IMR-90 (cell line): ENCODE measurements at regions not wholly inside any gene's neighbourhood (a gene's known extent, or its start where the extent isn't known, plus 50 kb on each side); places are given as distances from the start of the nearest gene placed in this dataset.

Experiments used
- ATAC-seq: fragments of 200-7000 bp; cut with Tn5 transposase; 2 replicates; pipeline ENCODE4 v1.9.1; 2020; ENCODE audit warnings: low read depth, mild to moderate bottlenecking, moderate library complexity
- BruUV-seq: library from RNA; stranded (reverse); fragments of 400-500 nt; replicated peaks from 2 replicates; lab custom pipeline; 2021; lab: Mats Ljungman, UMichigan
- CTCF ChIA-PET: fragments of 300-600 bp; formaldehyde crosslinking; extraction: SDS; loops from one replicate; lab custom pipeline; 2021; ENCODE audit warnings: antibody characterized with exemption; lab: Yijun Ruan, JAX
- POLR2A ChIA-PET: fragments of 300-600 bp; sonication (Branson Sonifier 250); formaldehyde crosslinking; loops from one replicate; lab custom pipeline; 2022; ENCODE audit warnings: antibody characterized with exemption; ENCODE audit not compliant: unreplicated experiment; lab: Charles Lee
- DNase-seq: peaks from one replicate; pipeline ENCODE4 v3.0.0; 2013
- H2AFZ ChIP-seq: replicated peaks from 2 replicates; pipeline ENCODE3; 2013; ENCODE audit warnings: low read length, mild to moderate bottlenecking; ENCODE audit not compliant: poor library complexity
- H2AK5ac ChIP-seq: 2 replicates; pipeline ENCODE4 v1.6.1; 2013; ENCODE audit warnings: low read depth, low read length, inconsistent platforms
- H2AK9ac ChIP-seq: replicated peaks from 2 replicates; pipeline ENCODE3; 2013; ENCODE audit warnings: mild to moderate bottlenecking, low read depth, low read length, moderate library complexity; ENCODE audit not compliant: poor library complexity
- H2BK120ac ChIP-seq: 2 replicates; pipeline ENCODE4 v1.6.1; 2013; ENCODE audit warnings: low read depth, low read length, inconsistent platforms
- H2BK15ac ChIP-seq: 3 replicates; pipeline ENCODE4 v1.6.1; 2013; ENCODE audit warnings: low read depth, low read length, inconsistent platforms
- H2BK20ac ChIP-seq: 2 replicates; pipeline ENCODE4 v1.6.1; 2013; ENCODE audit warnings: low read depth, mild to moderate bottlenecking, inconsistent platforms, low read length, moderate library complexity
- H2BK5ac ChIP-seq: 2 replicates; pipeline ENCODE4 v1.6.1; 2013; ENCODE audit warnings: mild to moderate bottlenecking, low read depth, low read length, inconsistent platforms; ENCODE audit not compliant: poor library complexity, severe bottlenecking
- H3K14ac ChIP-seq: replicated peaks from 2 replicates; pipeline ENCODE4 v1.6.1; 2013; ENCODE audit warnings: low read depth, low read length, inconsistent platforms
- H3K18ac ChIP-seq: 2 replicates; pipeline ENCODE4 v1.6.1; 2013; ENCODE audit warnings: low read depth, low read length, control low read depth
- H3K23ac ChIP-seq: 2 replicates; pipeline ENCODE4 v1.6.1; 2013; ENCODE audit warnings: low read depth, low read length, inconsistent platforms
- H3K27ac ChIP-seq: 2 replicates; pipeline ENCODE4 v1.5.1; 2013; ENCODE audit warnings: mild to moderate bottlenecking, control low read depth, low read length; ENCODE audit not compliant: insufficient read depth
- H3K27me3 ChIP-seq: 2 replicates; pipeline ENCODE4 v1.6.1; 2013; ENCODE audit warnings: low read length; ENCODE audit not compliant: control insufficient read depth, insufficient read depth
- H3K36me3 ChIP-seq: 2 replicates; pipeline ENCODE4 v1.6.1; 2013; ENCODE audit warnings: low read length, mixed read lengths; ENCODE audit not compliant: control insufficient read depth, insufficient read depth
- H3K4ac ChIP-seq: 2 replicates; pipeline ENCODE4 v1.6.1; 2013; ENCODE audit warnings: low read depth, low read length, inconsistent platforms
- H3K4me1 ChIP-seq: 2 replicates; pipeline ENCODE4 v1.6.1; 2013; ENCODE audit warnings: low read length, mixed read lengths; ENCODE audit not compliant: control insufficient read depth, insufficient read depth
- H3K4me2 ChIP-seq: 2 replicates; pipeline ENCODE4 v1.6.1; 2013; ENCODE audit warnings: low read depth, mild to moderate bottlenecking, control low read depth, low read length, moderate library complexity
- H3K4me3 ChIP-seq: 2 replicates; pipeline ENCODE4 v1.5.1; 2013; ENCODE audit warnings: low read depth, mild to moderate bottlenecking, control low read depth, low read length, moderate library complexity; ENCODE audit not compliant: insufficient read depth
- H3K56ac ChIP-seq: 2 replicates; pipeline ENCODE4 v1.6.1; 2013; ENCODE audit warnings: low read length, inconsistent platforms; ENCODE audit not compliant: insufficient read depth; ENCODE audit errors: extremely low read depth
- H3K79me1 ChIP-seq, 2 experiments: 2 replicates each; pipeline ENCODE4 v1.6.1; 2013; ENCODE audit warnings: low read length in 2 of 2, inconsistent platforms in 1 of 2, low read depth in 1 of 2
- H3K9ac ChIP-seq: 2 replicates; pipeline ENCODE4 v1.6.1; 2013; ENCODE audit warnings: low read depth, low read length, control low read depth
- H3K9me1 ChIP-seq: 2 replicates; pipeline ENCODE4 v1.6.1; 2013; ENCODE audit warnings: low read length, inconsistent platforms; ENCODE audit not compliant: insufficient read depth
- H3K9me3 ChIP-seq: 2 replicates; pipeline ENCODE4 v1.6.1; 2013; ENCODE audit warnings: low read length; ENCODE audit not compliant: control insufficient read depth, insufficient read depth
- H4K20me1 ChIP-seq: 2 replicates; pipeline ENCODE4 v1.6.1; 2013; ENCODE audit warnings: low read length, inconsistent platforms; ENCODE audit not compliant: insufficient read depth
- H4K5ac ChIP-seq: 2 replicates; pipeline ENCODE4 v1.6.1; 2013; ENCODE audit warnings: mild to moderate bottlenecking, low read depth, low read length, control low read depth
- H4K8ac ChIP-seq, 2 experiments: 2 replicates each; pipeline ENCODE4 v1.6.1; 2013; ENCODE audit warnings: low read depth in 2 of 2, low read length in 2 of 2, control low read depth in 1 of 2, inconsistent platforms in 1 of 2
- H4K91ac ChIP-seq: 2 replicates; pipeline ENCODE4 v1.6.1; 2013; ENCODE audit warnings: low read depth, low read length, inconsistent platforms; ENCODE audit not compliant: insufficient read depth
- BHLHE40 ChIP-seq: fragments of 150-350 bp; IDR thresholded peaks from 2 replicates; pipeline ENCODE4 v1.6.1; 2016; ENCODE audit warnings: mild to moderate bottlenecking, low read depth, low read length
- RFX5 ChIP-seq: IDR thresholded peaks from 2 replicates; pipeline ENCODE4 v1.8.0; 2012; ENCODE audit warnings: low read depth, mild to moderate bottlenecking, low read length, moderate library complexity
- WGBS, 2 experiments: methylation state at CpG; one replicate each; pipeline versions ENCODE4 v1.1.5 to v1.1.7; 2013; ENCODE audit warnings: missing lambda C conversion rate in 2 of 2; ENCODE audit not compliant: insufficient read length in 1 of 2; ENCODE audit errors: extremely low coverage in 2 of 2; 5-methylcytosine and 5-hydroxymethylcytosine counted together
- dilution Hi-C: fragments of 300-500 bp; cut with HindIII; formaldehyde crosslinking; loops from one replicate; pipeline ENCODE4 v1.14.3; 2018; ENCODE audit warnings: low sequenced_read_pairs; ENCODE audit not compliant: unreplicated experiment
- in situ Hi-C: fragments of 300-500 bp; cut with MboI; formaldehyde crosslinking; loops from 3 replicates; pipeline ENCODE4 v1.14.3; 2019; ENCODE audit warnings: low sequenced_read_pairs, inconsistent platforms, mixed read lengths
- intact Hi-C: fragments of 100-400 bp; cut with micrococcal nuclease; formaldehyde crosslinking; loops from 2 replicates; pipeline ENCODE4 v1.10.0; 2022
- TF ChIP-seq, protein P1 (sequence below): fragments of 150-350 bp; IDR thresholded peaks from 2 replicates; pipeline ENCODE4 v1.6.1; 2017; ENCODE audit warnings: mild to moderate bottlenecking, antibody characterized with exemption, low read length, low read depth

DNA sequence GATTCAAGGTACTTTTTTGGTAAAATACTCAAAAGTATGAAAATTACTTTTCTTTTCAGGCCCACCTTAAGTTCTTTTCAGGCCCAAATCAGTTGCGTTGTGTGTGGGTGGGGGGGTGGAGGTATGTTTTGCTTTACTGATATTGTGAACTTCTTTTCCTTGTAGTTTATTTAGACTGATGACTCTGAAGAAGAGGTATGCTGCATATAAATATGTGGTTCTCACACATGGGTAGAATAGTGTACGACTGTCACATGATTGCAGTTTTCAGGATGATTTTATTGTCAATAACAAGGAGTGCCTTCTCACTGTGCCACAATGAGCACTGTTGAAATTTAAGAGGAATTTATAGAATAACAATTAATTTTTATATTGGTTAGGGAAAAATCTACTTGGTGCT, 166.6 kb upstream of the ATP2B1 start:
- peak overlapping the region; percentile 88; the same call in 1 of the 2 replicates for H2BK120ac ChIP-seq
- no peak overlapping the region; the same call in 2 of the 3 replicates for H2BK15ac ChIP-seq
- H3K9me1 ChIP-seq = peaks cover 11% of the 10 kb centered on the region; the same call in 1 of the 2 replicates
- no peaks in the 10 kb centered on the region for H3K27me3 ChIP-seq
- H3K4me3 ChIP-seq = no peak overlapping the region
- BruUV-seq = no TSS peak
- no peaks in the 10 kb centered on the region for H4K20me1 ChIP-seq
- POLR2A ChIA-PET = no interaction called here
- H4K91ac ChIP-seq = no peak overlapping the region
- no peaks in the 10 kb centered on the region for H3K36me3 ChIP-seq
- no peak overlapping the region; the same call in 1 of the 2 replicates for H2BK20ac ChIP-seq
- H2BK5ac ChIP-seq = peak overlapping the region; percentile 3
- no peak overlapping the region for H4K8ac ChIP-seq
- in situ Hi-C loops = no loop called here
- no peak overlapping the region for H3K18ac ChIP-seq
- H3K56ac ChIP-seq = no peak overlapping the region
- H3K4me2 ChIP-seq = no peak overlapping the region
- H3K4ac ChIP-seq = no peak overlapping the region
- H2AK5ac ChIP-seq = no peak overlapping the region
- H3K9me3 ChIP-seq = no peaks in the 10 kb centered on the region
- CTCF ChIA-PET = no interaction called here
- H3K9ac ChIP-seq = no peak overlapping the region
- WGBS, 2 experiments = no CpG with 5 or more reads among the region's 2 CpGs
- dilution Hi-C loops = no loop called here
- peak; percentile 81 for DNase-seq
- H3K4me1 ChIP-seq = peaks cover 9% of the 10 kb centered on the region
- TF ChIP-seq, protein P1, sequence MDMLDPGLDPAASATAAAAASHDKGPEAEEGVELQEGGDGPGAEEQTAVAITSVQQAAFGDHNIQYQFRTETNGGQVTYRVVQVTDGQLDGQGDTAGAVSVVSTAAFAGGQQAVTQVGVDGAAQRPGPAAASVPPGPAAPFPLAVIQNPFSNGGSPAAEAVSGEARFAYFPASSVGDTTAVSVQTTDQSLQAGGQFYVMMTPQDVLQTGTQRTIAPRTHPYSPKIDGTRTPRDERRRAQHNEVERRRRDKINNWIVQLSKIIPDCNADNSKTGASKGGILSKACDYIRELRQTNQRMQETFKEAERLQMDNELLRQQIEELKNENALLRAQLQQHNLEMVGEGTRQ = peak; percentile 63
- TF ChIP-seq RFX5 = no peak
- peak; percentile 53; the same call in 1 of the 2 replicates for TF ChIP-seq BHLHE40
- H4K5ac ChIP-seq = no peak overlapping the region
- H2AK9ac ChIP-seq = no peak overlapping the region
- H3K14ac ChIP-seq = no peak overlapping the region
- H3K79me1 ChIP-seq = no peaks in the 10 kb centered on the region
- ATAC-seq = peak; percentile 87
- intact Hi-C loops = no loop called here
- H3K23ac ChIP-seq = no peak overlapping the region
- no peak overlapping the region for H3K27ac ChIP-seq
- no peak overlapping the region for H2AFZ ChIP-seq
